ENCODE measurements at regions not wholly inside any gene's neighbourhood (a gene's known extent, or its start where the extent isn't known, plus 50 kb on each side); places are given as distances from the start of the nearest gene placed in this dataset.

- Histone ChIP-seq H3K27me3 (no peaks in the 10 kb centered on the region), H3K9me3 (no peaks in the 10 kb centered on the region), H3K27ac (no peak overlapping the region), H3K4me1 (no peaks in the 10 kb centered on the region), H3K36me3 (no peaks in the 10 kb centered on the region), H3K4me3 (no peak overlapping the region)
- no peak for DNase-seq
- 82 to 88% methylated on average over 2 of the region's 2 CpGs for WGBS, 2 donors (ENCODE audit: low coverage in 1 of 2)
- in situ Hi-C loops (cut with MboI; ENCODE audit: low pct_ligation_motif_present in 1 of 4, low pct_unique_long_range_greater_than_20kb in 1 of 4, low sequenced_read_pairs in 3 of 4), result loop anchor here in 1 of 4 donors (25.0 kb wide), 1 partner anchor 109 kb away; no protein-coding TSS in a partner anchor
- TF ChIP-seq EP300 (IDR thresholded peaks at IDR 0.05; ENCODE audit: low read depth), result no peak
- no peak for TF ChIP-seq CTCF (IDR thresholded peaks at IDR 0.05)
- intact Hi-C loops (cut with DNase I; ENCODE audit: low total_unique reads), result no loop called here
These were observed 285.4 kb upstream of the CDH8 start for GRCh38 chr16:62321606-62322005.

GRCh38 chr16:62298600-62298999, 262.4 kb upstream of the CDH8 start:
- no peak overlapping the region for H3K27ac ChIP-seq

GRCh38 chr16:62294213-62294972, 258.2 kb upstream of the CDH8 start:
- Histone ChIP-seq H3K36me3 (no peaks in the 10 kb centered on the region), H3K4me1 (no peaks in the 10 kb centered on the region), H3K27me3 (no peaks in the 10 kb centered on the region), H3K27ac (no peak overlapping the region), H3K4me3 (no peak overlapping the region), H3K9me3 (no peaks in the 10 kb centered on the region)
- 75 to 77% methylated on average over 5 to 6 of the region's 6 CpGs for WGBS, 2 donors (ENCODE audit: low coverage in 1 of 2)
- intact Hi-C loops (cut with DNase I; ENCODE audit: low total_unique reads) (loop anchor here (5.0 kb wide), 1 partner anchor 848 kb away; no protein-coding TSS in a partner anchor), in situ Hi-C loops (cut with MboI; ENCODE audit: low pct_ligation_motif_present in 1 of 4, low pct_unique_long_range_greater_than_20kb in 1 of 4, low sequenced_read_pairs in 3 of 4) (no loop called here)
- no peak for DNase-seq
- TF ChIP-seq EP300 (IDR thresholded peaks at IDR 0.05; ENCODE audit: low read depth) (no peak), POLR2AphosphoS5 (IDR thresholded peaks at IDR 0.05) (no peak), CTCF (IDR thresholded peaks at IDR 0.05) (no peak), POLR2A (IDR thresholded peaks at IDR 0.05) (no peak)

More at GRCh38 chr16:62298600-62298999, 262.4 kb upstream of the CDH8 start:
- DNase-seq, result no peak
- intact Hi-C loops (cut with DNase I; ENCODE audit: low total_unique reads) (no loop called here), in situ Hi-C loops (cut with MboI; ENCODE audit: low pct_ligation_motif_present in 1 of 4, low pct_unique_long_range_greater_than_20kb in 1 of 4, low sequenced_read_pairs in 3 of 4) (no loop called here)
- Histone ChIP-seq H3K9me3 (peaks cover 0 to 8% of the 10 kb centered on the region in 2 donors), H3K4me1 (no peaks in the 10 kb centered on the region), H3K27me3 (no peaks in the 10 kb centered on the region), H3K4me3 (no peak overlapping the region), H3K36me3 (no peaks in the 10 kb centered on the region)
- WGBS, 2 donors (ENCODE audit: low coverage in 1 of 2), result 76 to 80% methylated on average over 8 to 11 of the region's 11 CpGs
- TF ChIP-seq POLR2AphosphoS5 (IDR thresholded peaks at IDR 0.05) (no peak), POLR2A (IDR thresholded peaks at IDR 0.05) (no peak), CTCF (IDR thresholded peaks at IDR 0.05) (no peak), EP300 (IDR thresholded peaks at IDR 0.05; ENCODE audit: low read depth) (no peak)

- TF ChIP-seq CTCF (IDR thresholded peaks at IDR 0.05), result no peak
- intact Hi-C loops (cut with DNase I; ENCODE audit: low total_unique reads), result no loop called here
- no peak overlapping the region for H3K4me3 ChIP-seq
- H3K27ac ChIP-seq, result no peak overlapping the region
- no peak for DNase-seq
- no peaks in the 10 kb centered on the region for H3K4me1 ChIP-seq
- in situ Hi-C loops (cut with MboI; ENCODE audit: low pct_ligation_motif_present in 1 of 4, low pct_unique_long_range_greater_than_20kb in 1 of 4, low sequenced_read_pairs in 3 of 4), result no loop called here
- WGBS, 2 donors (ENCODE audit: low coverage in 1 of 2), result 39 to 50% methylated on average over 2 of the region's 2 CpGs
- no peaks in the 10 kb centered on the region for H3K27me3 ChIP-seq
- H3K9me3 ChIP-seq, result no peaks in the 10 kb centered on the region
- H3K36me3 ChIP-seq, result no peaks in the 10 kb centered on the region
These were observed 252.9 kb upstream of the CDH8 start for GRCh38 chr16:62288990-62289629.

All from transverse colon (tissue), 4 donors.